BJ (cell line): ENCODE measurements at regions not wholly inside any gene's neighbourhood (a gene's known extent, or its start where the extent isn't known, plus 50 kb on each side); places are given as distances from the start of the nearest gene placed in this dataset.
"Not testable (repeated sequence)": the region's sequence is repeated elsewhere in the genome, so short reads cannot be mapped to it uniquely, and the experiment has no call there.

ENCODE experiments used
- CTCF ChIA-PET: fragments of 350-600 bp; formaldehyde crosslinking; extraction: SDS; loops from one replicate; lab custom pipeline; 2021; ENCODE audit warnings: antibody characterized with exemption, inconsistent platforms; lab: Yijun Ruan, JAX
- POLR2A ChIA-PET: fragments of 300-600 bp; sonication (Branson Sonifier 250); formaldehyde crosslinking; extraction: SDS; loops from one replicate; lab custom pipeline; 2021; ENCODE audit warnings: antibody characterized with exemption; lab: Charles Lee
- DNase-seq: peaks from one replicate; pipeline ENCODE4 v3.0.0-alpha.2; 2011; ENCODE audit warnings: low read depth
- H3K27me3 ChIP-seq: 2 replicates; pipeline ENCODE4 v1.6.0; 2011; ENCODE audit warnings: low read length; ENCODE audit not compliant: control insufficient read depth, insufficient read depth
- H3K36me3 ChIP-seq: 2 replicates; pipeline ENCODE4 v1.5.1; 2011; ENCODE audit warnings: low read length; ENCODE audit not compliant: control insufficient read depth, insufficient read depth
- H3K4me3 ChIP-seq: 2 replicates; pipeline ENCODE4 v1.5.1; 2011; ENCODE audit warnings: low read depth, mild to moderate bottlenecking, control low read depth, low read length
- TF ChIP-seq, protein P1 (sequence below): IDR thresholded peaks from 2 replicates; pipeline ENCODE4 v1.5.1; 2011; ENCODE audit warnings: low read depth, mild to moderate bottlenecking, control low read depth, inconsistent platforms, low read length, moderate library complexity; ENCODE audit not compliant: insufficient read depth

DNA sequence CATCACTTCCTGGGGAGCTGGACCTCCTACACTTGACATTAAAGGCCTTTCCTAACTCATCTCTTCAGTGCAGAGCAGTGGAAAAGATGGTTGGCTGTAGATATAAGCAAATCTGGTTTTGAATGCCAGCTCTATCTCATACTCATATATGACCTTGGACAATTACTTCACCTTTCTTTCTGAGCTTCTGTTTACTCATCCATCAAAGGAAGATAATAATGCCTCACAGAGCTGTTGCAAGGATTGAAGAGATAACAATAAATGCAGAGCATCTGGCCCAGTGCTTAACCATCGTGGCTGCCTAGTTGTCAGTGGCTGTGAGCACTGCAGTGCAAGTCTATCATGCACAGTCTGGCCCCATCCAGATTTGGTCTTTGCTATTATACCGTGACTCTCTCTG, 148.1 kb upstream of the EOLA2 start:
- Histone ChIP-seq H3K36me3 (no peaks in the 10 kb centered on the region), H3K27me3 (no peaks in the 10 kb centered on the region), H3K4me3 (no peak overlapping the region)
- DNase-seq = no peak
- POLR2A ChIA-PET = no interaction called here
- TF ChIP-seq, protein P1, sequence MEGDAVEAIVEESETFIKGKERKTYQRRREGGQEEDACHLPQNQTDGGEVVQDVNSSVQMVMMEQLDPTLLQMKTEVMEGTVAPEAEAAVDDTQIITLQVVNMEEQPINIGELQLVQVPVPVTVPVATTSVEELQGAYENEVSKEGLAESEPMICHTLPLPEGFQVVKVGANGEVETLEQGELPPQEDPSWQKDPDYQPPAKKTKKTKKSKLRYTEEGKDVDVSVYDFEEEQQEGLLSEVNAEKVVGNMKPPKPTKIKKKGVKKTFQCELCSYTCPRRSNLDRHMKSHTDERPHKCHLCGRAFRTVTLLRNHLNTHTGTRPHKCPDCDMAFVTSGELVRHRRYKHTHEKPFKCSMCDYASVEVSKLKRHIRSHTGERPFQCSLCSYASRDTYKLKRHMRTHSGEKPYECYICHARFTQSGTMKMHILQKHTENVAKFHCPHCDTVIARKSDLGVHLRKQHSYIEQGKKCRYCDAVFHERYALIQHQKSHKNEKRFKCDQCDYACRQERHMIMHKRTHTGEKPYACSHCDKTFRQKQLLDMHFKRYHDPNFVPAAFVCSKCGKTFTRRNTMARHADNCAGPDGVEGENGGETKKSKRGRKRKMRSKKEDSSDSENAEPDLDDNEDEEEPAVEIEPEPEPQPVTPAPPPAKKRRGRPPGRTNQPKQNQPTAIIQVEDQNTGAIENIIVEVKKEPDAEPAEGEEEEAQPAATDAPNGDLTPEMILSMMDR = no peak
- CTCF ChIA-PET = no interaction called here

DNA sequence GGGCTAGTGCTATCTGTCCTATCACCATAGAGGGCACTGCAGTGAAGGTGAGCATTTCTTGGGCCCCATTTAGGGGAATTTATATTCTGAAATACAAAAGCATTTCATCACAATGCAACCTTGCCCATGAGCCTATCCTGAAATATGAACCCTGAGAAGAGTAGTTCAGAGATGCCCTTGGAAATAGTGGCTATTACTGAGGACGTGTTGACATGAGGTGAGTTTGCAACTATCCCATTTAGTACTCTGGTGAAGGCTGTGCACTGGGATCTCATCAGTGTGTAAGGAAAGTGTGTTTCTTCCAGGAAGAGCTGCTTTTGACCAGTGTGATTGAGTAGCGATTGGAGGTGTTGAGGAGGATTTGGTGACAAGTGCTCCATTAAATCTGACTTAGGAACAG, 149.3 kb upstream of the EOLA2 start:
- H3K4me3 ChIP-seq = no peak overlapping the region
- ChIA-PET POLR2A (no interaction called here), CTCF (interaction anchor here (0.7 kb wide), 1 partner anchor 117 kb away, joined by 3 read pairs; no protein-coding TSS in a partner anchor)
- no peak for DNase-seq
- no peaks in the 10 kb centered on the region for H3K36me3 ChIP-seq
- TF ChIP-seq, protein P1 = no peak
- no peaks in the 10 kb centered on the region for H3K27me3 ChIP-seq

DNA sequence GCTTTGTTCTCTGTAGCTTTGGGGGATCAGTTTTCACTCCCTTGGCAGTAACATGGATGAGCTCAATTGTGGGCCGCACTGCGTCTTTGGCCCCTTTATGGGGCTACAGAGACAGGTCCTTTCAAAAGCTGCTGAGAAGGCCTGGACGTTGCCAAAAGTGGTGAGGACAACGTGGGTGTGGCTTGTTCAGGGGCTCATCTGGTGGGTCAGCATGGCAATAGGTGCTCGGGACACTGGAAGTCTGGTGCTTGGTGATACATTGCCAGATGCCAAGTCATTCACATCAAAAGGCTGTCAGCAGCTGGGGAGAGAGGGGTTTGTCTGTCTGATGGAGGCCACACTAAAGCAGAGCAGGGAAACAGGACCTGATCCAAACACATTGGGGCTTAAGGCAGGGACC, 149.8 kb upstream of the EOLA2 start:
- ChIA-PET CTCF (interaction anchor here (0.7 kb wide), 1 partner anchor 116 kb away, joined by 3 read pairs; no protein-coding TSS in a partner anchor), POLR2A (no interaction called here)
- DNase-seq = no peak
- H3K4me3 ChIP-seq = no peak overlapping the region
- TF ChIP-seq, protein P1 = no peak
- H3K36me3 ChIP-seq = no peaks in the 10 kb centered on the region
- no peaks in the 10 kb centered on the region for H3K27me3 ChIP-seq

DNA sequence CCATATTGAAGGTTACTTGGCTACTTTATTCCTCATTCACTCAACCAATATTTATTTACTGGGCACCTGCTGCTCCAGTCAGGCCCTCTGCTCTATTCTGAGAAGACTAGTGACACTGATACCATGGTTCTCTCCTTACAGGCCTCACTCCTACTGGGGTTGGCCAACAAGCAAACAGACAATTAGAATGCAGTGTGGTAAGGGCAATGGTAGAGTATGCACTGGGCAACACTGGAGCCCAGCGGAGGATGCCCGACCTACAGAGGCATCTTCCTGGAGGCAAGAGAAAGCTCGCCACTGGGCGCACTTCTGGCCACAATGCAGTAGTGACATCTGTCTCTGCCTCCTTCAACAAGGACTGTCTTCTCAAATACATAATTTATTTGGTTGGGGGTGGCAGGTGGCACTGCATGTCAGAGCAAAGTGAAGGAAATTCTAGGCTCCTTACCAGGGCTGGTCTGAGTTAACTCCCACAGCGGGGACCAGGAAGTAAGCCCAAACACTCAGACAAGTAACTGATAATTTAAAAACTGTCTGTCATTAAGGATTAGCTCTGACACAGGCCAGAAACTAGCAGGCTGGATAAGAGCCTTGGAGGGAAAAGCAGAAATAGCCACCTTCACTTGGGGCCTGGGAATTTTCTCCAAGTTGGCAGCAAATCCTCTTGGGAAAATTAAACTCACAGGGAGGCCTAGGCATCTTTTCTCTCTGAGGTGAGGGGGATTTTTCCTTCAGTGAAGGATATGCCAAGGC, 150.7 kb upstream of the EOLA2 start:
- POLR2A ChIA-PET = no interaction called here
- CTCF ChIA-PET = no interaction called here
- TF ChIP-seq, protein P1 = no peak
- no peaks in the 10 kb centered on the region for H3K36me3 ChIP-seq
- DNase-seq = no peak
- H3K4me3 ChIP-seq = no peak overlapping the region
- H3K27me3 ChIP-seq = no peaks in the 10 kb centered on the region

DNA sequence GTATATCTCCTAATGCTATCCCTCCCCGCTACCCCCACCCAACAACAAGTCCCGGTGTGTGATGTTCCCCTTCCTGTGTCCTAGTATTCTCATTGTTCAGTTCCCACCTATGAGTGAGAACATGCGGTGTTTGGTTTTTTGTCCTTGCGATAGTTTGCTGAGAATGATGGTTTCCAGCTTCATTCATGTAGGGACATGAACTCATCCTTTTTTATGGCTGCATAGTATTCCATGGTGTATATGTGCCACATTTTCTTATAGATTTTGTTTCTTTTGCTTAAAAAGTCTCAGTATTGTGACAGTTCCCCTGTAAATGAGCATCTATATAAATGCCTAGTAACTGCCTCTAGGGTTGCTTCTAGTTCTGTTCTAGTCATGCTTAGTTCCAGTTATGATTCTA, 153.0 kb upstream of the EOLA2 start:
- H3K27me3 ChIP-seq, H3K36me3 ChIP-seq, DNase-seq, H3K4me3 ChIP-seq, POLR2A ChIA-PET, CTCF ChIA-PET: not testable (repeated sequence)

DNA sequence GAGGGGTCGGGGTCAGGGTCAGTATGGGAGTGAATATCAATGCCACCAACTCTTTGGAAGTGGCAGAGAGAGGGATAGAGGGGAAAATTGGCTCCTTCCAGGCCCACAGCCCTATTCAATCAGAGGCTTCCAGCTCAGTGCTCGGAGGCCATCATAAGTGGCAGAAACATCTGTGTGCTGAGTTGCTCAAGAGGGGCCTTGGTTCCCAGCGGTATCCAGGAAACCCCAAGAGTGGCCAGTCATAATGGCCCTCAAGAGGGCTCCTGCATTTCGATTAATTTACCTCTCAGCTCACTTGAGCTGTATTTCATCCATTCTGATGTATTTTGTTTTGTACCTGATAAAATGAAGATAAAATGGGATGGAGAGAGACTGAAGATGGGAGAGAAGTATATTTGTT, 154.3 kb upstream of the EOLA2 start:
- no peak overlapping the region for H3K4me3 ChIP-seq
- no peaks in the 10 kb centered on the region for H3K27me3 ChIP-seq
- TF ChIP-seq, protein P1 = no peak
- ChIA-PET CTCF (no interaction called here), POLR2A (no interaction called here)
- no peaks in the 10 kb centered on the region for H3K36me3 ChIP-seq
- DNase-seq = no peak
